GM19438 (cell line): ENCODE measurements at regions not wholly inside any gene's neighbourhood (a gene's known extent, or its start where the extent isn't known, plus 50 kb on each side); places are given as distances from the start of the nearest gene placed in this dataset.
"Not testable (repeated sequence)": the region's sequence is repeated elsewhere in the genome, so short reads cannot be mapped to it uniquely, and the experiment has no call there.

Experiments used
- ATAC-seq: cut with Tn5 transposase; IDR thresholded peaks from one replicate; pipeline ENCODE4 v1.9.1; 2021; ENCODE audit warnings: low read depth; ENCODE audit not compliant: unreplicated experiment

- no peak for ATAC-seq
Observed at GRCh38 chr2:228540976-228541375, 359.5 kb upstream of the SPHKAP start.

- ATAC-seq: no peak
Observed at GRCh38 chr2:228535396-228535795, 353.9 kb upstream of the SPHKAP start.

GRCh38 chr2:228533156-228533555 lies 351.7 kb upstream of the SPHKAP start:
- no peak for ATAC-seq

- ATAC-seq: no peak
Observed at GRCh38 chr2:228532233-228532632, 350.7 kb upstream of the SPHKAP start.

- ATAC-seq: no peak
Observed at GRCh38 chr2:228527197-228527881, 345.9 kb upstream of the SPHKAP start.

GRCh38 chr2:228526687-228527086 lies 345.2 kb upstream of the SPHKAP start:
- ATAC-seq: no peak

GRCh38 chr2:228522977-228523376 lies 341.5 kb upstream of the SPHKAP start:
- ATAC-seq: no peak

- ATAC-seq: no peak
Observed at GRCh38 chr2:228522276-228522675, 340.8 kb upstream of the SPHKAP start.

GRCh38 chr2:228519561-228519960 lies 338.1 kb upstream of the SPHKAP start:
- ATAC-seq: no peak

GRCh38 chr2:228516019-228516418 lies 334.5 kb upstream of the SPHKAP start:
- ATAC-seq: no peak

GRCh38 chr2:228513480-228513879 lies 332.0 kb upstream of the SPHKAP start:
- not testable (repeated sequence) for ATAC-seq

- ATAC-seq: no peak
Observed at GRCh38 chr2:228509021-228509420, 327.5 kb upstream of the SPHKAP start.

GRCh38 chr2:228507870-228508269 lies 326.4 kb upstream of the SPHKAP start:
- no peak for ATAC-seq

- ATAC-seq: no peak
Observed at GRCh38 chr2:228507231-228507824, 325.8 kb upstream of the SPHKAP start.

GRCh38 chr2:228503731-228504130 lies 322.2 kb upstream of the SPHKAP start:
- no peak for ATAC-seq

GRCh38 chr2:228493852-228494251 lies 312.4 kb upstream of the SPHKAP start:
- no peak for ATAC-seq

- ATAC-seq: no peak
Observed at GRCh38 chr2:228479014-228479413, 297.5 kb upstream of the SPHKAP start.

- ATAC-seq: no peak
Observed at GRCh38 chr2:228474466-228474865, 293.0 kb upstream of the SPHKAP start.

- ATAC-seq: no peak
Observed at GRCh38 chr2:228469721-228470120, 288.2 kb upstream of the SPHKAP start.

GRCh38 chr2:228466851-228467250 lies 285.4 kb upstream of the SPHKAP start:
- no peak for ATAC-seq

GRCh38 chr2:228465408-228465807 lies 283.9 kb upstream of the SPHKAP start:
- ATAC-seq: no peak

- no peak for ATAC-seq
Observed at GRCh38 chr2:228458364-228458763, 276.9 kb upstream of the SPHKAP start.
